ENCODE measurements at regions not wholly inside any gene's neighbourhood (a gene's known extent, or its start where the extent isn't known, plus 50 kb on each side); places are given as distances from the start of the nearest gene placed in this dataset.

DNA sequence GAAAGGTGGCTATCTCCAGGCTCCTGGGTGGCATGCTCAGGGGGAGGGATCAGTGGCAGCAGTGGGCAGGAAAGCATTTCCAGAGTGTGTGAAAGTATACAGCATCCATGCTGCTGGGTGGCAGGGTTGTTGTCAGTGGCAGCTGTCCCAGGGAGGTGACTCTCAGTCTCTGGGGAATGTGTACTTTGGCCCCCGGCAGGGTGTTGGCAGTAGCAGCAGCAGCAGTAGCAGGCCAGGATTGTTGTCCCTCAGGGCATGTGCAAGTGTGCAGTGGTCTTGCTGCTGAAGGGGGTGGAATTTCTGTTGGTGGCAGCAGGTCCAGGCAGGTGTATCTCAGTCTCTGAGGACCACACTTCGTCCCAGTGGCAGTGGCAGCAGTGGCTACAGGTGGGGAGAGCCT is 71.7 kb upstream of the GUCA2B start:
- Histone ChIP-seq H3K27ac (replicated peaks) (no peak overlapping the region), H3K27me3 (ENCODE audit: insufficient read depth, poor library complexity, severe bottlenecking) (no peaks in the 10 kb centered on the region), H3K4me3 (replicated peaks; ENCODE audit: insufficient read depth, low read length) (no peak overlapping the region)
- DNase-seq (ENCODE audit: low read depth in 1 of 2, low spot score in 1 of 2), result no peak
- TF ChIP-seq REST (IDR thresholded peaks at IDR 0.05; ENCODE audit: insufficient replicate concordance, low read depth), result no peak
- no peak for TF ChIP-seq GABPA (IDR thresholded peaks at IDR 0.05; ENCODE audit: low read depth)
- no peak for TF ChIP-seq POLR2AphosphoS5 (IDR thresholded peaks at IDR 0.05; ENCODE audit: low read depth)
- TF ChIP-seq SPI1 (IDR thresholded peaks at IDR 0.05; ENCODE audit: borderline replicate concordance, low read depth), result no peak
- TF ChIP-seq, protein P1, sequence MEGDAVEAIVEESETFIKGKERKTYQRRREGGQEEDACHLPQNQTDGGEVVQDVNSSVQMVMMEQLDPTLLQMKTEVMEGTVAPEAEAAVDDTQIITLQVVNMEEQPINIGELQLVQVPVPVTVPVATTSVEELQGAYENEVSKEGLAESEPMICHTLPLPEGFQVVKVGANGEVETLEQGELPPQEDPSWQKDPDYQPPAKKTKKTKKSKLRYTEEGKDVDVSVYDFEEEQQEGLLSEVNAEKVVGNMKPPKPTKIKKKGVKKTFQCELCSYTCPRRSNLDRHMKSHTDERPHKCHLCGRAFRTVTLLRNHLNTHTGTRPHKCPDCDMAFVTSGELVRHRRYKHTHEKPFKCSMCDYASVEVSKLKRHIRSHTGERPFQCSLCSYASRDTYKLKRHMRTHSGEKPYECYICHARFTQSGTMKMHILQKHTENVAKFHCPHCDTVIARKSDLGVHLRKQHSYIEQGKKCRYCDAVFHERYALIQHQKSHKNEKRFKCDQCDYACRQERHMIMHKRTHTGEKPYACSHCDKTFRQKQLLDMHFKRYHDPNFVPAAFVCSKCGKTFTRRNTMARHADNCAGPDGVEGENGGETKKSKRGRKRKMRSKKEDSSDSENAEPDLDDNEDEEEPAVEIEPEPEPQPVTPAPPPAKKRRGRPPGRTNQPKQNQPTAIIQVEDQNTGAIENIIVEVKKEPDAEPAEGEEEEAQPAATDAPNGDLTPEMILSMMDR (IDR thresholded peaks at IDR 0.05; ENCODE audit: insufficient read depth, low read length), result no peak

GRCh38 chr1:42075179-42075578 is 78.0 kb upstream of the GUCA2B start:
- TF ChIP-seq REST (IDR thresholded peaks at IDR 0.05; ENCODE audit: insufficient replicate concordance, low read depth) (no peak), POLR2AphosphoS5 (IDR thresholded peaks at IDR 0.05; ENCODE audit: low read depth) (no peak), GABPA (IDR thresholded peaks at IDR 0.05; ENCODE audit: low read depth) (no peak), SPI1 (IDR thresholded peaks at IDR 0.05; ENCODE audit: borderline replicate concordance, low read depth) (no peak)
- TF ChIP-seq, protein P1 (IDR thresholded peaks at IDR 0.05; ENCODE audit: insufficient read depth, low read length), result no peak

GRCh38 chr1:42070996-42071395 is 82.2 kb upstream of the GUCA2B start:
- TF ChIP-seq POLR2AphosphoS5 (IDR thresholded peaks at IDR 0.05; ENCODE audit: low read depth) (no peak), SPI1 (IDR thresholded peaks at IDR 0.05; ENCODE audit: borderline replicate concordance, low read depth) (no peak), GABPA (IDR thresholded peaks at IDR 0.05; ENCODE audit: low read depth) (no peak), REST (IDR thresholded peaks at IDR 0.05; ENCODE audit: insufficient replicate concordance, low read depth) (no peak)
- TF ChIP-seq, protein P1 (IDR thresholded peaks at IDR 0.05; ENCODE audit: insufficient read depth, low read length), result no peak
- H3K4me3 ChIP-seq (replicated peaks; ENCODE audit: insufficient read depth, low read length), result no peak overlapping the region
- no peak for DNase-seq (ENCODE audit: low read depth in 1 of 2, low spot score in 1 of 2)
- peaks cover 2% of the 10 kb centered on the region for H3K27me3 ChIP-seq (ENCODE audit: insufficient read depth, poor library complexity, severe bottlenecking)
- H3K27ac ChIP-seq (replicated peaks), result no peak overlapping the region

More at GRCh38 chr1:42075179-42075578, 78.0 kb upstream of the GUCA2B start:
- no peak for DNase-seq (ENCODE audit: low read depth in 1 of 2, low spot score in 1 of 2)
- Histone ChIP-seq H3K4me3 (replicated peaks; ENCODE audit: insufficient read depth, low read length) (no peak overlapping the region), H3K27ac (replicated peaks) (no peak overlapping the region), H3K27me3 (ENCODE audit: insufficient read depth, poor library complexity, severe bottlenecking) (peaks cover 2% of the 10 kb centered on the region)

Data from HL-60 (cell line).